ENCODE measurements at regions not wholly inside any gene's neighbourhood (a gene's known extent, or its start where the extent isn't known, plus 50 kb on each side); places are given as distances from the start of the nearest gene placed in this dataset.
"Not testable (repeated sequence)": the region's sequence is repeated elsewhere in the genome, so short reads cannot be mapped to it uniquely, and the experiment has no call there.

DNA sequence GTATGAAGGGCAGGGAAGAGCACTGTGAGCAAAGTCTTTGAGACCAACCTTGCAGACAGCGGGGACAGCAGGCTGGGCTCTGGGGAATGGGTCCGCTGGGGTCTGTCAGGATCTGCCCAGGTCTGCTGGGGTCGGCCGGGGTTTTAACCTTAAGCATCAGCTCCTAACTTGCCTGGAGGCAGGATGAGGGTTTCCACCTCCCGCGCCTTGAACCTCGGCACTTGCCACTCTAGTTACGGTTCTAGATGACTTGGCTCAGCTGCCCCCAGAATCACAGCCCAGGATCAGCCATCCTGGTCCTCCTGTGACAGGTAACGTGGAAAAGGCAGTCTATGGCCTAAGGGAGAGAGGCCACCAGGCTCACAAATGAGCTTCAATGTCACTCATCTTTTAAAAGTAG, 50.4 kb upstream of the CACUL1 start:
- no peak for DNase-seq

DNA sequence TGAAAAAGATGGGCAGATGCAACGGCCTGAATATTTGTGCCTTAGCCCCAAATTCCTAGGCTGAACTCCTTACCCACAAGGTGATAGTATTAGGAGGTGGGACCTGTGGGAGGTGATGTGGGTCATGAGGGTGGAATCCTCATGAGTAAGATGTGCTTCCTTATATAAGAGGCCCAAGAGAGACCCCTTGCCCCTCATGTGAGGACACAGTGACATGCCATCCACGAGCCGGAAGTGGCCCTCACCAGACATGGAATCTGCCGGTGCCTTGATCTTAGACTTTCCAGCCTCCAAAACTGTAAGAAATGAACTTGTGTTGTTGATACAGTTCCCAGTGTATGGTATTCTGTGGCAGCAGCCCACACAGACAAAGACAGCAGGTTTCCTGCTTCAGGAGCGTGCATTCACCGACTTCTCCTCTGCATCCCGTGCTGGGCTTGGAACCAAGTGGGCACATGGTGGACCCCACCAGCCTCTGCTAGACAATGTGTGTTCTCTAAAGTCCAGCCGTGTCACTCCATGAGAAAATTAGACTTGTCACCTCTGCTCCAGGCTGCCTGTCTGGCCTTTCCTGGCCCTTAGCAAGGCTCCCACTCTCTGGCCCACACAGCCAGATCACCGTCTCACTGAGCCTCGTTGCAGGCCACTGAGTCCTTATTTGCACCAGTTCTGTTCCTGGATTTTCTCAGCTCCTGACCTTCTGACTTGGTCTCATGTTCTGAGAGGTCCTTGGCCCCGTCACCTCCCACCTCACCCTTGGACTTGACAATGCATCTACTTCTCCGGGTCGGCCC, 52.9 kb upstream of the CACUL1 start:
- no peak for DNase-seq

DNA sequence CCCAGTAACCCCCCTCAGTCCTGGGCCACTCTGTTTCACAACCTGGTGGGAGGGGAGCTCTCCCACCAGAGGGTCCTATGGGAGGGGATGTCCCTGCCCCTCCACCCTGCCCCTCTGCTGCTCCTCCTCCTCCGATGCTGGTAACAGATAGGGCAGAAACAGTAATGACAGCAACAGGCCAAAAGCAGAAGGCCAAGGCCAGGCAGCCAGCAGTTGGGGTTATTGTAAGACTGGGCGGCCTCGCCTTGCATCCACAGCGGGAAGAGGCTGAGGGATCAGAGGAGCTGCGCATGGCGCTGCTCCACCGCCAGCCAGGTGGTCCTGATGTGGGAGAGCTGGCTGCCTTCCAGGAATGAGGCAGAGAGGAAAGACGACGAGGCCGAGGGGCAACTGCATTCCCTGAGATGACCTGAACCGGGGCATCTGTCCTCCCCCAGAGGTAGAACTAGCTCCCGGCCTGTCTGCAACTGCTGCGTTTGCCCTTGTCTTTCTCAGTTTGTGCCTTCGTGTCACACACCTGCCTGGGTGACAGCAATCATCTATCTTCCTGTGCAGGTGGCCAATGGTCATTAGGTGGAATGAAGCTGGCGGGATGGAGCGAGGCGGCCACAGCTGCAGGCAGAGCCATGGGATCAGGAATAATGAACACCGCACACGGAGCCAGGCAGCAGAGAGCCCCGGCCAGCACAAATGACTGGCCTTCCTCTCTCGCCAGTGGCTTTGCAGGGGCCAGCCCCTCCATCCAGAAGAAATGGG, 54.0 kb upstream of the CACUL1 start:
- no peak for DNase-seq

- DNase-seq, result no peak
Observed at GRCh38 chr10:118809357-118810220, 54.8 kb upstream of the CACUL1 start.

DNA sequence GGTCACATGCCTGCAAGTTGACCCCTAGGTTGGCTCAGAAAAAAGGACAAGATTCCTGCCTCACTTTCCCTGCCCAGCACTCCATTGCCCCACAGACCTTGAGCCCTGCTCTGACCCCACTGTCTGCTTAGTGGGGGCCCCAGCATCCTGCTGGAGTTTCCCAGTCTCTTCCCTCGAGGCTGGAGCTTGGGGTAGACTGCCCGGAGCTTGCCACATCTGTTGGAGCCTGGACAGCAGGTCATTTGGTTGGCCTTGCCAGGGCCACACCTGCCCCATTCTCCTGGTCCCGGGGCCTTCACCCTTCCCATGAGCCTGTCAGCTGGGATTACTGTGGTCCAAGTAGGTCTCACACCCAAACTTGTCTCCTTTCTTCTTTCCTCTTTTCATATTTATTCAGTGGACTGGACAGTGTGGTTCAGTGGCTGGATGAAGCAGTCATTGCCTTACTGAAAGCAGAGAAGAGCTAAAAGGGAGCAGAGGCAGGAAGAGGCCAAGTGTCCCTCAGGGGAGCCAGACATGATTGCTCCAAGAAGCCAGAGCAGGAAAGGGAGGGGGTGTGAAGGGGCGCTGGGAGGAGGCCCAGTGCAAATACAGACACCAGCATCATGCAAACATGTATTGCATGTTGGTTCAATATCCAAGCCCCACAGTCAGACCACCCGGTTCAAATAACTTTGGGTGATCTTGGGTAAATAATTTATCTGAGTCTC, 56.2 kb upstream of the CACUL1 start:
- DNase-seq, result no peak

GRCh38 chr10:118811675-118812392, 57.1 kb upstream of the CACUL1 start:
- DNase-seq, result no peak

DNA sequence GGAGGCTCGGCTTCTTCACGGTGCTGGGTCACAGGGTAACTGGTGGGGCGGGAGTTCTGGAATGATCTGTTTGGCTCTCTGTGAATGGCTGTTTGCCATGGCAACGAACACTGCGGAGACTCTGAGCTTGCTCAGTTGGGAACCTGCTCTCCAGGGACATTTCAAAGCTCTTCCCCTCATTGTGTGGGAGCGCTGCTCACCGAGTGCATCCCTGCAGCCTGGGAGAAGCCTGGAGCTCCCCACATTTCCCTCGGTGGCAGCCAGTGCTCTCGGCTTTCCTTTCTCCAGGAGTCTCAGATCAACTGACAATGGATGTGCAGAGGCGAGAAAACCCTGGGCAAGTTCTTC, 57.6 kb upstream of the CACUL1 start:
- DNase-seq, result no peak

- DNase-seq, result not testable (repeated sequence)
Observed at GRCh38 chr10:118813001-118813400, 58.2 kb upstream of the CACUL1 start.

- DNase-seq, result no peak
Observed at GRCh38 chr10:118816471-118817168, 61.9 kb upstream of the CACUL1 start.

GRCh38 chr10:118817328-118818068, 62.7 kb upstream of the CACUL1 start:
- DNase-seq, result no peak

GRCh38 chr10:118818621-118819221, 64.0 kb upstream of the CACUL1 start:
- no peak for DNase-seq

DNA sequence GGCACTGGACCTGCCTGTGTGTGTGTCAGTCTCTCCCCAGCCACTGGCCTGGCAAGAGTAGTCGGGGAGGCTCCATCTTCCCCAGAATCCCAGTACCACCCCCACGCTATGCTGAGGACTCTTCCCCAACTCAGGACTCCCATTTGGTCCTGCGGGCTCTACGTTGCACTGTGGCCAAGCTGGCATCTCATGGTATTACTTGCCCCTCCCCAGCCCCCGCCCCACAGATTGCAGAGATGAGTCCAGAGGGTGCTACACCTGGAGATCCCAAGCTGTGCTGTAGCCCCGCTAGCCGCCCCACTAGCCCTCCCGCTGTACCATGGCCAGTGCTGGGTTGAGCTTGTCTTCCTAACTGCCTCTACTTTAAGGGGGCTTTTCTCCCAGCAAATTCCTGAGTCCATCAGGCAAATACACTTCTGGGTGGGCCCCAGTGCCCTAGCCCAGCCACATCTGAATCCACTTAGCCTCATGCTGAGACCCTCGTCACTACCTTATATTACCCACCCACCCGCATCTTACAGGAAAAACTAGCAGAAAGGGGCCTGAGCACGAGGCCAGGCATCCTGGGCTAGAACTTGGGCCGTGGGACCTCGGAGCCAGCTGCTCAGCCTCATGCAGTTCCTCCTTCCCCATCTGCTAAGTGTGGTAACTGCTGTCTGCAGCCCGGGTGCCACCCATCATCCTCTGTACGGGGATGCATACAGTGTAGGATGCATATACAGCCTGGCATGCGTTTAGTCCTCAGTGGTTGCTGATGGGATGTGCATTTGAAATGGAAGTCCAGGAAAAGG, 65.8 kb upstream of the CACUL1 start:
- DNase-seq, result no peak

- no peak for DNase-seq
Observed at GRCh38 chr10:118823256-118823907, 68.6 kb upstream of the CACUL1 start.

GRCh38 chr10:118827053-118827452, 72.3 kb upstream of the CACUL1 start:
- DNase-seq, result no peak

- no peak for DNase-seq
Observed at GRCh38 chr10:118827466-118828155, 72.8 kb upstream of the CACUL1 start.

GRCh38 chr10:118832241-118832651, 77.5 kb upstream of the CACUL1 start:
- no peak for DNase-seq

DNA sequence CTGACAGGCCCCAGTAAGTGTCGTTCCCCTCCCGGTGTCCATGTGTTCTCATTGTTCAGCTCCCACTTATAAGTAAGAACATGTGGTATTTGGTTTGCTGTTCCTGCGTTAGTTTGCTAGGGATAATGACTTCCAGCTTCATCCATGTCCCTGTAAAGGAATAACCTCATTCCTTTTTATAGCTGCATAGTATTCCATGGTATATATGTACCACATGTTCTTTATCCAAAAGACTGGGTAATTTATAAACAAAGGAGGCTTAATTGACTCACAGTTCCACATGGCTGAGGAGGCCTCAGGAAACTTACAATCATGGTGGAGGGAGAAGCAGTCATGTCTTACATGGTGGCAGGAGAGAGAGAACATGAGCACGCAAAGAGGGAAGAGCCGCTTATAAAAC, 79.6 kb upstream of the CACUL1 start:
- not testable (repeated sequence) for DNase-seq

DNA sequence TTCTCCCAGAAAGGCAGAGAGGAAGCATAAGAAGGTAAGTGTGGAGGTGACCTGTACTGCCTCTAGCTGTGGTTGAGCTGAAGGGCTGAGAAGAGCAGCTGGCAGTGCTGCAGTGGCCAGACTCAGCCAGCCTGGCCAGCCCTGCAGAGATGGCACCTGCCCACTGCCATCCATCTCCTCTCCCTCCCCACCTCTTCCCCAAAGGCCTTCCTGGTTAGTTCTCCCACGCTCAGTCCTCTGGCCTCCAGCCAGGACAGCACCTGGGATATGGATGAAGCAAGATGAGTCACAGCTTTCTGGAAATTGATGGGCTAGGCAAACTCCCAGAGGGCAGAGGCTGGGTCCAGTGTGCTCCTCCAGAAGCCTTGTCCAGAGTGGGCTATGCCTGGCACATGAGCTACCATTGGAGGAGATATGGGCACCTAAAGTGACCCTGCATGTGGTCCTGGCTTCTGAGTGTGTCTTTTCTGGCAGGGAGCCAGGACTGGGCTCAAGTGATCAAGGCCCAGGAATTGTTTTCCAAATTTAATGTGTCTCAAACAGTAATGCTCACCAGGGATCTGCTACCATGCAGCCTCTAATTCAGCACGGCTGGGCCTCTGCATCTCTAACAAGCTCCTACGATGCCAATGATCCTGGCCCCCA, 81.0 kb upstream of the CACUL1 start:
- DNase-seq, result no peak

All from GDM1 (cell line).